ENCODE measurements at regions not wholly inside any gene's neighbourhood (a gene's known extent, or its start where the extent isn't known, plus 50 kb on each side); places are given as distances from the start of the nearest gene placed in this dataset.

DNA sequence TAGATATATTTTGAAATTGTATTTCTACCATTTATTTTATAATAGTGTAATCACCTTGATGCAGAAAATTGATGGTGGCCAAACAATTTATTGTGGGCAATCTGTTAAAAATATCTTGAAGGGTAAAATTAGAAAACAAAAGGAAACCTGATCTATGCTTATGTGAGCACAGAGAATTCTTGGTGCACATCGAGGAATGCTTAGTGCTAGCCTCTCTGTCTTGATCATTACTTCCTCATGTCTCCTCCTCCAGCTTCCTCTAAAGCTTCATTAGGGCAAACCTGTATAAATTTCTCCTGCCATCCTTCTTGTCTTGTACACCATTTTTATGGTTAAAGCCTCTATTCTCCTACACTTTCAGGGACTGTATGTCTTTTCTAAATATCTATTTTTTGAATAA is 725.8 kb downstream of the RAPGEF2 start:
- no peak overlapping the region for H3K27ac ChIP-seq
- FAIRE-seq: no peak
- DNase-seq (ENCODE audit: low read depth in 1 of 2, low spot score in 1 of 2): no peak
- CTCF ChIA-PET: no interaction called here
- TF ChIP-seq NPAS2 (CRISPR knock-in tag; IDR thresholded peaks at IDR 0.05; ENCODE audit: borderline replicate concordance): no peak
- TF ChIP-seq HOXB5 (CRISPR knock-in tag; IDR thresholded peaks at IDR 0.05): no peak
- TF ChIP-seq SMC3 (IDR thresholded peaks at IDR 0.05): no peak
- TF ChIP-seq FOXS1 (CRISPR knock-in tag; IDR thresholded peaks at IDR 0.05): no peak
- TF ChIP-seq TP53 (CRISPR knock-in tag; IDR thresholded peaks at IDR 0.05): no peak
- no peak for TF ChIP-seq CEBPB (IDR thresholded peaks at IDR 0.05)
- TF ChIP-seq, protein P1, sequence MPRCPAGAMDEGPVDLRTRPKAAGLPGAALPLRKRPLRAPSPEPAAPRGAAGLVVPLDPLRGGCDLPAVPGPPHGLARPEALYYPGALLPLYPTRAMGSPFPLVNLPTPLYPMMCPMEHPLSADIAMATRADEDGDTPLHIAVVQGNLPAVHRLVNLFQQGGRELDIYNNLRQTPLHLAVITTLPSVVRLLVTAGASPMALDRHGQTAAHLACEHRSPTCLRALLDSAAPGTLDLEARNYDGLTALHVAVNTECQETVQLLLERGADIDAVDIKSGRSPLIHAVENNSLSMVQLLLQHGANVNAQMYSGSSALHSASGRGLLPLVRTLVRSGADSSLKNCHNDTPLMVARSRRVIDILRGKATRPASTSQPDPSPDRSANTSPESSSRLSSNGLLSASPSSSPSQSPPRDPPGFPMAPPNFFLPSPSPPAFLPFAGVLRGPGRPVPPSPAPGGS (IDR thresholded peaks at IDR 0.05): no peak
- TF ChIP-seq HDAC2 (IDR thresholded peaks at IDR 0.05): no peak
- no peak for TF ChIP-seq GATA3 (IDR thresholded peaks at IDR 0.05; ENCODE audit: borderline replicate concordance)
- TF ChIP-seq ZSCAN20 (CRISPR knock-in tag; IDR thresholded peaks at IDR 0.05): no peak
- no peak for TF ChIP-seq EHMT2 (IDR thresholded peaks at IDR 0.05; ENCODE audit: low read depth)
- TF ChIP-seq HEYL (CRISPR knock-in tag; IDR thresholded peaks at IDR 0.05): no peak
- TF ChIP-seq RAD21 (conservative IDR thresholded peaks at IDR 0.05 in 1 of 2, IDR thresholded peaks at IDR 0.05 in 1 of 2): no peak
- no peak for TF ChIP-seq ESRRA (IDR thresholded peaks at IDR 0.05; ENCODE audit: borderline replicate concordance, low read length)
- TF ChIP-seq RARB (CRISPR knock-in tag; IDR thresholded peaks at IDR 0.05): no peak
- no peak for TF ChIP-seq FOSB (CRISPR knock-in tag; IDR thresholded peaks at IDR 0.05)
- no peak for TF ChIP-seq E2F6 (IDR thresholded peaks at IDR 0.05; ENCODE audit: borderline replicate concordance, low read depth)
- no peak overlapping the region for H3K4me2 ChIP-seq
- POLR2A ChIA-PET: no interaction called here
- no peak for ATAC-seq
- H3K9me3 ChIP-seq: no peaks in the 10 kb centered on the region
- no peak overlapping the region for H3K4me3 ChIP-seq
- no peaks in the 10 kb centered on the region for H3K4me1 ChIP-seq
- WGBS (ENCODE audit: missing lambda C conversion rate): 8% methylated on average over 1 of the region's 1 CpG

DNA sequence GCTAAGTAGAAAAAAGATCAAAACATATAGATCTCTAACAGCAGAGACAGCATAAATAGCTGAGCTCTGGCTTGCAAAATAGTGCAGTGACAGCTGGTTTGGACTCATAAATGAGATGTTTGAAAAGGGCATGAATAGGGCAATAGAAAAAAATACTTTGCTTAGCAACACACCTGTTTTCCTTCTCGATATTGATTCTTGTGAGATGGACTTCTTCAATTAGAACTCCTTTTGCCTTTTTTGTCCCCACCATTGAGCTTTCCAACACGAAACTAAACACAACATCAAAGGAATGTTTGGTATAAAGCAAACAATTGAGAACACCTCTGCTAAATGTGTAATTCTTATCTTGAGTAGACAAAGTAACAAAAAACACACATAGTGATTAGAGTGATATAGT is 726.3 kb downstream of the RAPGEF2 start:
- Histone ChIP-seq H3K4me3 (no peak overlapping the region), H3K4me2 (no peak overlapping the region), H3K9me3 (no peaks in the 10 kb centered on the region), H3K27ac (no peak overlapping the region), H3K4me1 (no peaks in the 10 kb centered on the region)
- WGBS (ENCODE audit: missing lambda C conversion rate): 16% methylated on average over 2 of the region's 2 CpGs
- ChIA-PET POLR2A (no interaction called here), CTCF (interaction anchor here (0.8 kb wide), 1 partner anchor 15 kb away, joined by 4 read pairs; no protein-coding TSS in a partner anchor)
- ATAC-seq: no peak
- TF ChIP-seq FOXS1 (CRISPR knock-in tag; IDR thresholded peaks at IDR 0.05) (no peak), EHF (CRISPR knock-in tag; IDR thresholded peaks at IDR 0.05) (no peak), ZNF302 (CRISPR knock-in tag; IDR thresholded peaks at IDR 0.05) (no peak), NPAS2 (CRISPR knock-in tag; IDR thresholded peaks at IDR 0.05; ENCODE audit: borderline replicate concordance) (no peak), TFCP2L1 (CRISPR knock-in tag; IDR thresholded peaks at IDR 0.05) (no peak), KDM1A (IDR thresholded peaks at IDR 0.05; ENCODE audit: low read depth) (no peak), ZSCAN20 (CRISPR knock-in tag; IDR thresholded peaks at IDR 0.05) (no peak), RARB (CRISPR knock-in tag; IDR thresholded peaks at IDR 0.05) (no peak), RNF2 (IDR thresholded peaks at IDR 0.05; ENCODE audit: borderline replicate concordance, low read depth) (no peak), RCOR1 (IDR thresholded peaks at IDR 0.05; ENCODE audit: low read depth, low read length) (no peak), SMC3 (IDR thresholded peaks at IDR 0.05) (no peak), PHF8 (IDR thresholded peaks at IDR 0.05; ENCODE audit: borderline replicate concordance, low read depth) (no peak), ZC3H11A (IDR thresholded peaks at IDR 0.05) (no peak)
- no peak for DNase-seq (ENCODE audit: low read depth in 1 of 2, low spot score in 1 of 2)
- FAIRE-seq: no peak

GRCh38 chr4:159837071-159837470 is 734.2 kb downstream of the RAPGEF2 start:
- Histone ChIP-seq H3K4me2 (no peak overlapping the region), H3K27ac (no peak overlapping the region), H3K4me1 (no peaks in the 10 kb centered on the region), H3K4me3 (no peak overlapping the region), H3K9me3 (no peaks in the 10 kb centered on the region)
- 30% methylated on average over 3 of the region's 3 CpGs for WGBS (ENCODE audit: missing lambda C conversion rate)
- CTCF ChIA-PET: no interaction called here
- ATAC-seq (no peak), DNase-seq (ENCODE audit: low read depth in 1 of 2, low spot score in 1 of 2) (no peak), FAIRE-seq (no peak)
- POLR2A ChIA-PET: no interaction called here
- no peak for TF ChIP-seq REST (IDR thresholded peaks at IDR 0.05)
- TF ChIP-seq JUN (IDR thresholded peaks at IDR 0.05): no peak
- no peak for TF ChIP-seq ATOH8 (CRISPR knock-in tag; IDR thresholded peaks at IDR 0.05; ENCODE audit: low read depth)
- no peak for TF ChIP-seq CTCF (IDR thresholded peaks at IDR 0.05)
